ENCODE measurements at regions not wholly inside any gene's neighbourhood (a gene's known extent, or its start where the extent isn't known, plus 50 kb on each side); places are given as distances from the start of the nearest gene placed in this dataset.
"Not testable (repeated sequence)": the region's sequence is repeated elsewhere in the genome, so short reads cannot be mapped to it uniquely, and the experiment has no call there.

DNA sequence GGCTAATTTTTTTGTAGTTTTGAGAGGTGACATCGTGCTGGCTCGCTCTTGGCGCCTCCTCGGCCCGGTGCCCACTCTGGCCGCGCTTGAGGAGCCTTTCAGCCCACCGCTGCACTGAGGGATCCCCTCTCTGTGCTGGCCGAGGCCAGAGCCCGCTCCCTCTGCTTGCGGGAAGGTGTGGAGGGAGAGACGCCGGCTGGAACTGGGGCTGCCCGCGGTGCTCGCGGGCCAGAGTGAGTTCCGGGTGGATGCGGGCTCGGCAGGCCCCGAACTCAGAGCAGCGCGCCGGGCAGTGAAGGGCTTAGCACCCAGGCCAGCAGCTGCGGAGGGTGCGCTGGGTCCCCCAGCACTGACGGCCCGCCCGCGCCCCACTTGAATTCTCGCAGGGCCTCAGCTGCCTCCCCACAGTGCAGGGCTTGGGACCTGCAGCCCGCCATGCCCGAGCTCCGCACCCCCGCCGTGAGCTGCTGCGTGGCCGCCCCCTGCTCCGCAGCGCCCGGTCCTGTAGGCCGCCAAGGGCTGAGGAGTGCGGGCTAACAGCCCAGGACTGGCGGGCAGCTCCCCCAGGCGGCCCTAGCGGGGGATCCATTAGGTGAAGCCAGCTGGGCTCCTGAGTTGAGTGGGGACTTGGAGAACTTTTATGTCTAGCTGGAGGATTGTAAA is 113.2 kb upstream of the ZSWIM2 start:
- Histone ChIP-seq H2BK20ac (ENCODE audit: low read depth, low read length, poor library complexity, severe bottlenecking) (no peak overlapping the region), H3K23ac (ENCODE audit: insufficient read length, low read depth, low read length) (no peak overlapping the region), H3K79me2 (ENCODE audit: insufficient read depth, low read length) (no peaks in the 10 kb centered on the region), H4K8ac (replicated peaks; ENCODE audit: insufficient read length, low read depth, low read length) (no peak overlapping the region), H3K4me1 (ENCODE audit: insufficient read depth, low read length) (no peaks in the 10 kb centered on the region), H3K56ac (ENCODE audit: insufficient read length, low read depth, low read length) (no peak overlapping the region), H2BK120ac (ENCODE audit: low read depth, low read length, poor library complexity, severe bottlenecking) (no peak overlapping the region), H3K27ac (ENCODE audit: insufficient read length, low read depth, low read length) (no peak overlapping the region), H4K91ac (ENCODE audit: insufficient read length, low read depth, low read length) (no peak overlapping the region), H3K18ac (ENCODE audit: insufficient read length, low read depth, low read length) (no peak overlapping the region), H3T11ph (ENCODE audit: low read length) (no peak overlapping the region), H4K5ac (ENCODE audit: insufficient read length, low read depth, low read length) (no peak overlapping the region), H2AFZ (ENCODE audit: low read length) (no peak overlapping the region), H3K4ac (ENCODE audit: low read depth, low read length) (no peak overlapping the region), H2BK5ac (ENCODE audit: insufficient read length, low read length) (no peak overlapping the region), H3K79me1 (ENCODE audit: insufficient read depth, low read depth, low read length, poor library complexity, severe bottlenecking) (no peaks in the 10 kb centered on the region), H3K14ac (ENCODE audit: insufficient read depth, low read length) (no peak overlapping the region), H3K27me3 (ENCODE audit: insufficient read depth, low read length) (no peaks in the 10 kb centered on the region), H3K9ac (ENCODE audit: extremely low read depth, insufficient read length, low read length) (no peak overlapping the region), H4K20me1 (ENCODE audit: control insufficient read depth, insufficient read depth, insufficient read length) (no peaks in the 10 kb centered on the region), H3K9me3 (ENCODE audit: control insufficient read depth, low read depth, low read length) (no peaks in the 10 kb centered on the region), H2BK15ac (ENCODE audit: low read depth, low read length) (no peak overlapping the region), H2AK5ac (ENCODE audit: insufficient read length, low read length) (no peak overlapping the region), H2BK12ac (ENCODE audit: insufficient read length, low read depth, low read length) (no peak overlapping the region), H3K23me2 (ENCODE audit: insufficient read length, low read depth, low read length, poor library complexity, severe bottlenecking) (no peaks in the 10 kb centered on the region), H3K4me2 (ENCODE audit: insufficient read depth, insufficient read length, low read length) (no peak overlapping the region)
- TF ChIP-seq, protein P1, sequence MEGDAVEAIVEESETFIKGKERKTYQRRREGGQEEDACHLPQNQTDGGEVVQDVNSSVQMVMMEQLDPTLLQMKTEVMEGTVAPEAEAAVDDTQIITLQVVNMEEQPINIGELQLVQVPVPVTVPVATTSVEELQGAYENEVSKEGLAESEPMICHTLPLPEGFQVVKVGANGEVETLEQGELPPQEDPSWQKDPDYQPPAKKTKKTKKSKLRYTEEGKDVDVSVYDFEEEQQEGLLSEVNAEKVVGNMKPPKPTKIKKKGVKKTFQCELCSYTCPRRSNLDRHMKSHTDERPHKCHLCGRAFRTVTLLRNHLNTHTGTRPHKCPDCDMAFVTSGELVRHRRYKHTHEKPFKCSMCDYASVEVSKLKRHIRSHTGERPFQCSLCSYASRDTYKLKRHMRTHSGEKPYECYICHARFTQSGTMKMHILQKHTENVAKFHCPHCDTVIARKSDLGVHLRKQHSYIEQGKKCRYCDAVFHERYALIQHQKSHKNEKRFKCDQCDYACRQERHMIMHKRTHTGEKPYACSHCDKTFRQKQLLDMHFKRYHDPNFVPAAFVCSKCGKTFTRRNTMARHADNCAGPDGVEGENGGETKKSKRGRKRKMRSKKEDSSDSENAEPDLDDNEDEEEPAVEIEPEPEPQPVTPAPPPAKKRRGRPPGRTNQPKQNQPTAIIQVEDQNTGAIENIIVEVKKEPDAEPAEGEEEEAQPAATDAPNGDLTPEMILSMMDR (conservative IDR thresholded peaks at IDR 0.05): no peak
- Mint-ChIP-seq H3K4me1 (no peaks in the 10 kb centered on the region), H3K9me3 (peaks cover 2 to 4% of the 10 kb centered on the region in 2 experiments; a peak in 3 of 5 replicates), H3K36me3 (ENCODE audit: insufficient read depth in 1 of 3, low read depth in 3 of 3) (peaks cover 0 to 5% (median 0%) of the 10 kb centered on the region in 3 experiments; a peak in 1 of 7 replicates), H3K27ac (no peak overlapping the region), H3K27me3 (ENCODE audit: low read depth) (no peaks in the 10 kb centered on the region), H3K4me3 (no peak overlapping the region)
- DNase-seq: no peak
- WGBS (ENCODE audit: extremely low coverage, insufficient read length, low lambda C conversion rate): no CpG with 5 or more reads among the region's 46 CpGs

DNA sequence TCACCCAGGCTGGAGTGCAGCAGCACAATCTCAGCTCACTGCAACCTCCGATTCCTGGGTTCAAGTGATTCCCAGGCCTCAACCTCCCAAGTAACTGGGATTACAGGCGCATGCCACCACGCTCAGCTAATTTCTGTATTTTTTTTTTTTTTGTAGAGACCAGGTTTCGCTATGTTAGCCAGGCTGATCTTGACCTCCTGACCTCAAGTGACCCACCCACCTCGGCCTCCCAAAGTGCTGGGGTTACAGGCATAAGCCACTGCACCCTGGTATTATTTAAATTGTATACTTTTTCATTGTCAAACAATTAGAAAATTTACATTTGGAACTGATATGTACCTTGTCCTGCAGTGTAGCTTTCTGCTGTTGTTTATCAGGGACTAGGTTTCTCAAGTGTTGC is 111.3 kb upstream of the ZSWIM2 start:
- H2BK20ac ChIP-seq (ENCODE audit: low read depth, low read length, poor library complexity, severe bottlenecking); H4K20me1 ChIP-seq (ENCODE audit: control insufficient read depth, insufficient read depth, insufficient read length); H3K4me2 ChIP-seq (ENCODE audit: insufficient read depth, insufficient read length, low read length); H3K18ac ChIP-seq (ENCODE audit: insufficient read length, low read depth, low read length); H3K14ac ChIP-seq (ENCODE audit: insufficient read depth, low read length); H2BK12ac ChIP-seq (ENCODE audit: insufficient read length, low read depth, low read length); H3K4me3 Mint-ChIP-seq; H2BK5ac ChIP-seq (ENCODE audit: insufficient read length, low read length); H3K4me1 ChIP-seq (ENCODE audit: insufficient read depth, low read length); H3K9ac ChIP-seq (ENCODE audit: extremely low read depth, insufficient read length, low read length); H3K4me1 Mint-ChIP-seq; H3T11ph ChIP-seq (ENCODE audit: low read length); H3K79me1 ChIP-seq (ENCODE audit: insufficient read depth, low read depth, low read length, poor library complexity, severe bottlenecking); H2BK15ac ChIP-seq (ENCODE audit: low read depth, low read length); H4K8ac ChIP-seq (replicated peaks; ENCODE audit: insufficient read length, low read depth, low read length); H3K27ac ChIP-seq (ENCODE audit: insufficient read length, low read depth, low read length); H3K9me3 ChIP-seq (ENCODE audit: control insufficient read depth, low read depth, low read length); H4K5ac ChIP-seq (ENCODE audit: insufficient read length, low read depth, low read length); H3K36me3 Mint-ChIP-seq (ENCODE audit: insufficient read depth in 1 of 3, low read depth in 3 of 3); DNase-seq; H3K79me2 ChIP-seq (ENCODE audit: insufficient read depth, low read length); H3K27me3 Mint-ChIP-seq (ENCODE audit: low read depth); H3K23me2 ChIP-seq (ENCODE audit: insufficient read length, low read depth, low read length, poor library complexity, severe bottlenecking); H2AK5ac ChIP-seq (ENCODE audit: insufficient read length, low read length); H3K23ac ChIP-seq (ENCODE audit: insufficient read length, low read depth, low read length); H2BK120ac ChIP-seq (ENCODE audit: low read depth, low read length, poor library complexity, severe bottlenecking); H3K9me3 Mint-ChIP-seq; H3K27me3 ChIP-seq (ENCODE audit: insufficient read depth, low read length); H3K27ac Mint-ChIP-seq; H2AFZ ChIP-seq (ENCODE audit: low read length); H3K4ac ChIP-seq (ENCODE audit: low read depth, low read length); H3K56ac ChIP-seq (ENCODE audit: insufficient read length, low read depth, low read length); H4K91ac ChIP-seq (ENCODE audit: insufficient read length, low read depth, low read length): not testable (repeated sequence)
- WGBS (ENCODE audit: extremely low coverage, insufficient read length, low lambda C conversion rate): no CpG with 5 or more reads among the region's 5 CpGs
